Inflammatory macrophage (primary cell): ENCODE measurements at regions not wholly inside any gene's neighbourhood (a gene's known extent, or its start where the extent isn't known, plus 50 kb on each side); places are given as distances from the start of the nearest gene placed in this dataset.

Experiments used
- DNase-seq, 2 donors: peaks; one replicate each; pipeline ENCODE4 v3.0.0-alpha.2; 2020 to 2022

GRCh38 chr11:96614846-96615245 lies 225.0 kb downstream of the JRKL start:
- DNase-seq, result no peak

- no peak for DNase-seq
Measured at GRCh38 chr11:96620464-96621044, 230.7 kb downstream of the JRKL start.

GRCh38 chr11:96621161-96621560 lies 231.3 kb downstream of the JRKL start:
- no peak for DNase-seq

- DNase-seq, result no peak
Measured at GRCh38 chr11:96622026-96622634, 232.3 kb downstream of the JRKL start.

- no peak for DNase-seq
Measured at GRCh38 chr11:96624126-96624525, 234.3 kb downstream of the JRKL start.

- DNase-seq, result no peak
Measured at GRCh38 chr11:96627376-96627775, 237.6 kb downstream of the JRKL start.

GRCh38 chr11:96635655-96636054 lies 245.8 kb downstream of the JRKL start:
- DNase-seq, result no peak

GRCh38 chr11:96641261-96641660 lies 251.4 kb downstream of the JRKL start:
- no peak for DNase-seq

- no peak for DNase-seq
Measured at GRCh38 chr11:96642583-96642982, 252.8 kb downstream of the JRKL start.

- no peak for DNase-seq
Measured at GRCh38 chr11:96643173-96643572, 253.4 kb downstream of the JRKL start.

GRCh38 chr11:96647621-96648020 lies 257.8 kb downstream of the JRKL start:
- no peak for DNase-seq

GRCh38 chr11:96648991-96649390 lies 259.2 kb downstream of the JRKL start:
- DNase-seq, result no peak

- no peak for DNase-seq
Measured at GRCh38 chr11:96652516-96652915, 262.7 kb downstream of the JRKL start.

GRCh38 chr11:96655474-96655873 lies 265.7 kb downstream of the JRKL start:
- DNase-seq, result no peak

GRCh38 chr11:96658436-96658835 lies 268.6 kb downstream of the JRKL start:
- DNase-seq, result no peak

GRCh38 chr11:96664110-96664509 lies 274.3 kb downstream of the JRKL start:
- DNase-seq, result no peak

- no peak for DNase-seq
Measured at GRCh38 chr11:96680211-96681018, 290.6 kb downstream of the JRKL start.

GRCh38 chr11:96681019-96681716 lies 291.4 kb downstream of the JRKL start:
- no peak for DNase-seq

GRCh38 chr11:96694338-96694737 lies 304.5 kb downstream of the JRKL start:
- no peak for DNase-seq

- no peak for DNase-seq
Measured at GRCh38 chr11:96696731-96697130, 306.9 kb downstream of the JRKL start.

GRCh38 chr11:96697466-96697865 lies 307.7 kb downstream of the JRKL start:
- no peak for DNase-seq

GRCh38 chr11:96704847-96705246 lies 315.0 kb downstream of the JRKL start:
- no peak for DNase-seq

GRCh38 chr11:96706761-96707160 lies 316.9 kb downstream of the JRKL start:
- no peak for DNase-seq
